Activated naive CD4-positive, alpha-beta T cell treated with anti-CD3 and anti-CD28 coated beads, Interleukin-2, amount 10 ng/mL, durations not matched to agents 7 days and 5 days (primary cell): ENCODE measurements at regions not wholly inside any gene's neighbourhood (a gene's known extent, or its start where the extent isn't known, plus 50 kb on each side); places are given as distances from the start of the nearest gene placed in this dataset.
"Not testable (repeated sequence)": the region's sequence is repeated elsewhere in the genome, so short reads cannot be mapped to it uniquely, and the experiment has no call there.

Experiments used
- CTCF ChIA-PET: fragments of 350-600 bp; sonication (Branson Sonifier 250); formaldehyde crosslinking; loops from one replicate; lab custom pipeline; 2021; ENCODE audit warnings: antibody characterized with exemption; lab: Charles Lee
- DNase-seq: peaks from one replicate; pipeline ENCODE4 v3.0.0-alpha.2; 2020
- H3K27ac Mint-ChIP-seq: one replicate; pipeline ENCODE4 v1.8.0; 2021; ENCODE audit warnings: mild to moderate bottlenecking, moderate library complexity, mixed read lengths
- H3K27me3 Mint-ChIP-seq: one replicate; pipeline ENCODE4 v1.8.0; 2021; ENCODE audit warnings: mild to moderate bottlenecking, mixed read lengths
- H3K36me3 Mint-ChIP-seq: one replicate; pipeline ENCODE4 v1.8.0; 2021; ENCODE audit warnings: mixed read lengths
- H3K4me1 Mint-ChIP-seq: one replicate; pipeline ENCODE4 v1.8.0; 2021; ENCODE audit warnings: mixed read lengths
- H3K4me3 Mint-ChIP-seq: one replicate; pipeline ENCODE4 v1.8.0; 2021; ENCODE audit warnings: mild to moderate bottlenecking, moderate library complexity, mixed read lengths
- H3K9me3 Mint-ChIP-seq: one replicate; pipeline ENCODE4 v1.8.0; 2021; ENCODE audit warnings: mixed read lengths

- CTCF ChIA-PET: interaction anchor here (0.6 kb wide), 1 partner anchor 390 kb away, joined by 3 read pairs; no protein-coding TSS in a partner anchor
- Mint-ChIP-seq H3K36me3 (no peaks in the 10 kb centered on the region), H3K9me3 (no peaks in the 10 kb centered on the region), H3K4me3 (no peak overlapping the region), H3K4me1 (no peaks in the 10 kb centered on the region), H3K27me3 (no peaks in the 10 kb centered on the region), H3K27ac (no peak overlapping the region)
- no peak for DNase-seq
Measured at GRCh38 chr12:75628916-75629315, 117.5 kb upstream of the KRR1 start.

DNA sequence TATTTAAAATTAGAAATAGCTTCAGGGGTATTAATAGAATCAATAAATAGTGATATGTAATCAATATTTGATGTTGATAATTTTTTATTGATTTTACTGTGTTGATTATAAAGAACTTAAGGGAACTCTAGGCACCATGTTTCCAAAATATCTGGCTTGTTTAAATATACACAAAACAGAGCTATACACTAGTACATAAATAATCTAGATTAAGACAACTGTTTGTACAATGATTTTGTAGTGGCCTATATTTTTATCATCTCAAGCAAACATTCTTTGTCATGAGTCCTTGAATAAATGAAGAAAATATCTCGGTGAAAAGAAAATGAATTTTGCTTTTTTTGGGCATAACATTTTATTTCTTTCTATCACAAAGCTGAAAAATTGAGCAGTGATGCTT is 117.1 kb upstream of the KRR1 start:
- no peaks in the 10 kb centered on the region for H3K36me3 Mint-ChIP-seq
- DNase-seq: no peak
- no peaks in the 10 kb centered on the region for H3K9me3 Mint-ChIP-seq
- CTCF ChIA-PET: no interaction called here
- no peak overlapping the region for H3K4me3 Mint-ChIP-seq
- H3K27me3 Mint-ChIP-seq: no peaks in the 10 kb centered on the region
- H3K4me1 Mint-ChIP-seq: no peaks in the 10 kb centered on the region
- H3K27ac Mint-ChIP-seq: no peak overlapping the region

DNA sequence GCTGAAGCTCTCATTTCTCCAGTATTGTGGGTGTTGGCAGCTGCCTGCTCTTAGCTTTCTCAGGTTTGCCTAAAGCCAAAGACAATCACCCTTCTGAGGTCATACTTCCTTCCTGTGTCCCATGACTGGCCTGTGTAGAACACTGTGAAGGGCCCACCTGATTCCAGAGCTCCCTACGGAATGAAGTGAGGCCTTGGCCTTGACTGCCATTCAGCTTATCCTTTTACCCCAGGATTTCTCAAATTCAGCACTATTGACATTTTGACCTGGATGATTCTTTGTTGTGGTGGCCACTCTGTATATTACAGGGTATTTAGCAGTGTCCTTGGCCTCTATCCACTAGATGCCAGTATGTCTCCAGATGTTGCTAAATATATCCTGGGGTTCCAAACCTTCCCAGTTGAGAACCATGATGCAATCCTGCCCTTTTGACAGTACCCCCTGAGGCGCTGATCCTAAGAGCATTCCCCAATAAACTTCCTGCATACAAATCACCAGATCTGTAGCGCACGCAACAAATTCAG is 112.3 kb upstream of the KRR1 start:
- H3K4me1 Mint-ChIP-seq: no peaks in the 10 kb centered on the region
- peaks cover 3% of the 10 kb centered on the region for H3K9me3 Mint-ChIP-seq
- H3K27me3 Mint-ChIP-seq: no peaks in the 10 kb centered on the region
- H3K4me3 Mint-ChIP-seq: no peak overlapping the region
- no peak overlapping the region for H3K27ac Mint-ChIP-seq
- no peak for DNase-seq
- CTCF ChIA-PET: no interaction called here
- no peaks in the 10 kb centered on the region for H3K36me3 Mint-ChIP-seq

- Mint-ChIP-seq H3K4me1 (no peaks in the 10 kb centered on the region), H3K9me3 (peaks cover 3% of the 10 kb centered on the region), H3K4me3 (no peak overlapping the region), H3K27ac (no peak overlapping the region), H3K36me3 (no peaks in the 10 kb centered on the region), H3K27me3 (no peaks in the 10 kb centered on the region)
- CTCF ChIA-PET: no interaction called here
- DNase-seq: no peak
Measured at GRCh38 chr12:75622492-75622891, 111.1 kb upstream of the KRR1 start.

DNA sequence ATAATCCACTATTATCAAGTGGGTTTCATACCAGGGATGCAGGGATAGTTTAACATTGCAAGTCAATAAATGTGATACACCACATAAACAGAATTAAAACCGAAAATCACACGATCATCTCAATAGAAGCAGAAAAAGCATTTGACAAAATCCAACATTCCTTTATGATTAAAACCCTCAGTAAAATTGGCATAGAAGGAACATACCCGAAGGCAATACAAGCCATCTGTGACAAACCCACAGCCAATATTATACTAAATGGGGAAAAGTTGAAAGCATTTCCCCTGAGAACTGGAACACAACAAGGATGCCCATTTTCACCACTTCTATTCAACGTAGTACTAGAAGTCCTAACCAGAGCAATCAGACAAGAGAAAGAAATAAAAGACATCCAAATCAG is 103.0 kb upstream of the KRR1 start:
- not testable (repeated sequence) for H3K27ac Mint-ChIP-seq, H3K36me3 Mint-ChIP-seq, H3K9me3 Mint-ChIP-seq, H3K27me3 Mint-ChIP-seq, H3K4me1 Mint-ChIP-seq, H3K4me3 Mint-ChIP-seq, DNase-seq
- CTCF ChIA-PET: interaction anchor here (0.6 kb wide), 1 partner anchor 256 kb away, joined by 4 read pairs; no protein-coding TSS in a partner anchor

DNA sequence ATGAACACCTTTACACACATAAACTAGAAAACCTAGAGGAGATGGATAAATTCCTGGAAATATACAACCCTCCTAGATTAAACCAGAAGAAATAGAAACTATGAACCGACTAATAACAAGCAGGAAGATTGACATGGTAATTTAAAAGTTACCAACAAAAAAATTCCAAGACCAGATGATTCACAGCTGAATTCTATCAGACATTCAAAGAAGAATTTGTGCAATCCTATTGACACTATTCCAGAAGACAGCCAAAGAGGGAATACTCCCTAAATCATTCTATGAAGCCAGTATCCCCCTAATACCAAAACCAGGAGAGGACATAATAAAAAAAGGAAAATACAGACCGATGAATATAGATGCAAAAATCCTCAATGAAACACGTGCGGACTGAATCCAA is 102.6 kb upstream of the KRR1 start:
- Mint-ChIP-seq H3K4me1 (no peaks in the 10 kb centered on the region), H3K27me3 (peaks cover 8% of the 10 kb centered on the region), H3K9me3 (no peaks in the 10 kb centered on the region), H3K4me3 (no peak overlapping the region), H3K36me3 (no peaks in the 10 kb centered on the region), H3K27ac (no peak overlapping the region)
- CTCF ChIA-PET: interaction anchor here (0.6 kb wide), 1 partner anchor 257 kb away, joined by 4 read pairs; no protein-coding TSS in a partner anchor
- DNase-seq: no peak

- Mint-ChIP-seq H3K27ac (no peak overlapping the region), H3K36me3 (no peaks in the 10 kb centered on the region), H3K9me3 (no peaks in the 10 kb centered on the region), H3K27me3 (peaks cover 12% of the 10 kb centered on the region), H3K4me3 (no peak overlapping the region), H3K4me1 (no peaks in the 10 kb centered on the region)
- DNase-seq: no peak
- CTCF ChIA-PET: no interaction called here
Measured at GRCh38 chr12:75611041-75611440, 99.6 kb upstream of the KRR1 start.

DNA sequence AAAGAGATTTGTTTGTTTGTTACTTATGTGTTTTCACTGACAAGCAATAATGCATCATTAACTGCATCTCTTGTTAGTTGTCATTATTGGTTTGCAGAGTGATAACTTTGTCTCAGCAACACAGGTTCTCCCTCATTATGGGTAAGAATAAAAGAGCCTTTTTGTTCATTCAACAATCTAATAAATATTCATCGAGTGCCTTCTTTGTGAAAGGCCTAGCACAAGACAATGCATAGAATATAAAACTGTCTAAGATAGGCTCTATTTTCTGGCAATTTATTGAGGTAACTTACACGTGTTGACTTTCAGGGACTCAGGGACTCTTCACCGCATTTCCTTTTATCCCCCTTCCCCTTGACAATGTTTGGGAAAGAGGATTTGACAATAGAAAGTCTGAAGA is 95.5 kb upstream of the KRR1 start:
- Mint-ChIP-seq H3K4me1 (no peaks in the 10 kb centered on the region), H3K36me3 (no peaks in the 10 kb centered on the region), H3K4me3 (no peak overlapping the region), H3K27ac (no peak overlapping the region), H3K9me3 (no peaks in the 10 kb centered on the region), H3K27me3 (peaks cover 8% of the 10 kb centered on the region)
- CTCF ChIA-PET: no interaction called here
- DNase-seq: no peak

GRCh38 chr12:75606151-75606550 is 94.7 kb upstream of the KRR1 start:
- H3K9me3 Mint-ChIP-seq: no peaks in the 10 kb centered on the region
- H3K27me3 Mint-ChIP-seq: peaks cover 7% of the 10 kb centered on the region
- CTCF ChIA-PET: no interaction called here
- no peaks in the 10 kb centered on the region for H3K4me1 Mint-ChIP-seq
- no peak overlapping the region for H3K4me3 Mint-ChIP-seq
- H3K36me3 Mint-ChIP-seq: no peaks in the 10 kb centered on the region
- no peak overlapping the region for H3K27ac Mint-ChIP-seq
- no peak for DNase-seq

GRCh38 chr12:75603475-75603874 is 92.1 kb upstream of the KRR1 start:
- CTCF ChIA-PET: no interaction called here
- H3K27ac Mint-ChIP-seq: no peak overlapping the region
- no peak overlapping the region for H3K4me3 Mint-ChIP-seq
- no peak for DNase-seq
- H3K9me3 Mint-ChIP-seq: no peaks in the 10 kb centered on the region
- H3K27me3 Mint-ChIP-seq: peaks cover 4% of the 10 kb centered on the region
- no peaks in the 10 kb centered on the region for H3K36me3 Mint-ChIP-seq
- no peaks in the 10 kb centered on the region for H3K4me1 Mint-ChIP-seq

GRCh38 chr12:75602106-75602505 is 90.7 kb upstream of the KRR1 start:
- no peak for DNase-seq
- H3K27me3 Mint-ChIP-seq: peaks cover under 1% of the 10 kb centered on the region
- H3K4me3 Mint-ChIP-seq: no peak overlapping the region
- no peaks in the 10 kb centered on the region for H3K36me3 Mint-ChIP-seq
- H3K9me3 Mint-ChIP-seq: no peaks in the 10 kb centered on the region
- no peaks in the 10 kb centered on the region for H3K4me1 Mint-ChIP-seq
- no peak overlapping the region for H3K27ac Mint-ChIP-seq
- CTCF ChIA-PET: no interaction called here

- no peak for DNase-seq
- Mint-ChIP-seq H3K27me3 (no peaks in the 10 kb centered on the region), H3K36me3 (no peaks in the 10 kb centered on the region), H3K27ac (no peak overlapping the region), H3K9me3 (no peaks in the 10 kb centered on the region), H3K4me3 (no peak overlapping the region), H3K4me1 (no peaks in the 10 kb centered on the region)
- CTCF ChIA-PET: no interaction called here
Measured at GRCh38 chr12:75600146-75600545, 88.7 kb upstream of the KRR1 start.

DNA sequence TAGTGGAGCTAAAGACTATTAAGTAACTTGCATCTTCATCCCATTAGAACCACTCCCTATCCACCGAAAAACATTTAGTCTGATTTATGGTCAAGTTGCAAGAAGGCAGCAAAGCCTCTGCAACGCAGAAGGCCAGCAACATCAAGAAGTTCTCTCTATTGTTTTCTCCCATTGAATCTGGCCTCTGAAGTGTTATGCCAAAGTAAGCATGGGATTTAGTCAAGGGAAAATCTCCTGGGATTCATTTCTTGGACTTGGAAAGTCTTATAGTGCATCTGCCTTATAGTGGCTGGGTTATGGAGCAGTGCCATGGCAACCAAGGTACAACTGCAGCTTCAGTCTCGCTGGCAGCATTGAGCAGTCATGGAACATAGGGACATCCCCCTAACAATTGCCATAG is 87.7 kb upstream of the KRR1 start:
- H3K36me3 Mint-ChIP-seq: no peaks in the 10 kb centered on the region
- no peaks in the 10 kb centered on the region for H3K4me1 Mint-ChIP-seq
- H3K27me3 Mint-ChIP-seq: peaks cover under 1% of the 10 kb centered on the region
- H3K4me3 Mint-ChIP-seq: no peak overlapping the region
- DNase-seq: no peak
- H3K27ac Mint-ChIP-seq: no peak overlapping the region
- CTCF ChIA-PET: no interaction called here
- H3K9me3 Mint-ChIP-seq: no peaks in the 10 kb centered on the region

- Mint-ChIP-seq H3K27me3 (peaks cover 7% of the 10 kb centered on the region), H3K4me3 (no peak overlapping the region), H3K4me1 (no peaks in the 10 kb centered on the region), H3K27ac (no peak overlapping the region), H3K36me3 (no peaks in the 10 kb centered on the region), H3K9me3 (no peaks in the 10 kb centered on the region)
- DNase-seq: no peak
- CTCF ChIA-PET: no interaction called here
Measured at GRCh38 chr12:75596406-75596805, 85.0 kb upstream of the KRR1 start.

- H3K27me3 Mint-ChIP-seq: peaks cover 7% of the 10 kb centered on the region
- no peak overlapping the region for H3K4me3 Mint-ChIP-seq
- no peak overlapping the region for H3K27ac Mint-ChIP-seq
- H3K9me3 Mint-ChIP-seq: no peaks in the 10 kb centered on the region
- no peaks in the 10 kb centered on the region for H3K36me3 Mint-ChIP-seq
- CTCF ChIA-PET: interaction anchor here (1.2 kb wide), 1 partner anchor 9 kb away, joined by 3 read pairs; no protein-coding TSS in a partner anchor
- no peaks in the 10 kb centered on the region for H3K4me1 Mint-ChIP-seq
- no peak for DNase-seq
Measured at GRCh38 chr12:75592638-75593335, 81.4 kb upstream of the KRR1 start.
